ENCODE measurements at regions not wholly inside any gene's neighbourhood (a gene's known extent, or its start where the extent isn't known, plus 50 kb on each side); places are given as distances from the start of the nearest gene placed in this dataset.

DNA sequence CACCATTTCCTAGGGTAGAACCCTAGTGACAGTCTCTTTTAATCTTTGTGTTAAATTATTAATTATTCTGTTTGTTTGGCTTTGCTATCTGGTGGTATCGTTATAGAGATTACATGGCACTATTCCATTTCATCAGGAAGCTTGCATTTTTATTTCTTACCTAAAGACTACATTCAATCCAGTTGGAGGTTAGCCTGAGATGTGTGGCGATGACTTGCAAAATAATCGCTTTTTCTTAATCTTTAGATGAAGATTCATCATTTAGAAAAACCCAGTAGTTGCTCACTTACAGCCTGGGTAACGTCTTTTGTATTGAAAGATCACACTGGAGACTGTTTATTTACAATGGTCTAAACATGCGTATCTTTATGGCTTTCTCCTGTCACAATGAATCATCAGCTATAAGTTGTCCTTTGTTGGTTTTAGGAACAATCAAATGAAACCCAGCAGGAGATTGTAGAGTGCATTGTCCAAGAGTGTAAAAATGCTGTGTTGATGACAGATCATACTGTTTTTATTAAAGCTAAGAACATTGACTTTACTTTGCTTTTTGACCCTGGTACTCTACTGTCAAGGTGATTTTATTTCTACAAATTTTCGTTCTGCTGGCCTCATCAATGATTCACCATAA is 281.7 kb upstream of the PITX2 start:
- Histone ChIP-seq H3K9ac (ENCODE audit: low read length) (no peak overlapping the region), H3K4me1 (ENCODE audit: control insufficient read depth in 2 of 2, insufficient read depth in 2 of 2, low read length in 2 of 2) (no peaks in the 10 kb centered on the region), H3K9me3 (ENCODE audit: control extremely low read depth in 1 of 3, control insufficient read depth in 2 of 3, insufficient read depth in 1 of 3, low read length in 2 of 3) (no peaks in the 10 kb centered on the region), H3K4me3 (ENCODE audit: control extremely low read depth in 1 of 5, extremely low read depth in 1 of 5, insufficient read depth in 1 of 5, low read depth in 2 of 5, low read length in 4 of 5) (no peak overlapping the region), H3K4me2 (replicated peaks; ENCODE audit: low read depth, low read length, poor library complexity, severe bottlenecking) (no peak overlapping the region), H2AFZ (ENCODE audit: insufficient read depth, low read depth, low read length, poor library complexity, severe bottlenecking) (no peak overlapping the region), H3K36me3 (replicated peaks in 1 of 2; ENCODE audit: control extremely low read depth in 1 of 2, control insufficient read depth in 1 of 2, extremely low read depth in 1 of 2, insufficient read depth in 2 of 2, low read length in 1 of 2) (no peaks in the 10 kb centered on the region), H4K20me1 (ENCODE audit: control insufficient read depth, insufficient read depth, low read length, poor library complexity, severe bottlenecking) (no peaks in the 10 kb centered on the region), H3K27me3 (replicated peaks in 1 of 4; ENCODE audit: control extremely low read depth in 1 of 4, control insufficient read depth in 3 of 4, insufficient read depth in 4 of 4, low read length in 3 of 4) (no peaks in the 10 kb centered on the region), H3K27ac (ENCODE audit: low read length in 2 of 2) (no peak overlapping the region), H3K79me2 (ENCODE audit: control insufficient read depth, insufficient read depth, low read length) (no peaks in the 10 kb centered on the region)
- Mint-ChIP-seq H3K27me3 (peaks cover 6% of the 10 kb centered on the region), H3K9me3 (ENCODE audit: insufficient read depth) (no peaks in the 10 kb centered on the region), H3K27ac (no peak overlapping the region), H3K4me1 (no peaks in the 10 kb centered on the region), H3K4me3 (no peak overlapping the region)
- no peak for ATAC-seq (ENCODE audit: low read depth)
- DNase-seq, result no peak
- POLR2A ChIA-PET, result no interaction called here
- TF ChIP-seq CTCF (IDR thresholded peaks at IDR 0.05), result no peak
- TF ChIP-seq EZH2 (IDR thresholded peaks at IDR 0.05; ENCODE audit: borderline replicate concordance, insufficient read depth, low read depth, low read length, poor library complexity, severe bottlenecking), result no peak
- intact Hi-C loops (cut with micrococcal nuclease), result no loop called here
- WGBS (ENCODE audit: insufficient coverage), result 89% methylated on average over 2 of the region's 6 CpGs
- CTCF ChIA-PET, result no interaction called here

- intact Hi-C loops (cut with micrococcal nuclease), result no loop called here
- ChIA-PET CTCF (no interaction called here), POLR2A (no interaction called here)
- Mint-ChIP-seq H3K4me1 (no peaks in the 10 kb centered on the region), H3K27me3 (peaks cover 6% of the 10 kb centered on the region), H3K27ac (no peak overlapping the region), H3K4me3 (no peak overlapping the region), H3K9me3 (ENCODE audit: insufficient read depth) (no peaks in the 10 kb centered on the region)
- Histone ChIP-seq H3K9ac (ENCODE audit: low read length) (no peak overlapping the region), H3K4me1 (ENCODE audit: control insufficient read depth in 2 of 2, insufficient read depth in 2 of 2, low read length in 2 of 2) (no peaks in the 10 kb centered on the region), H3K27me3 (replicated peaks in 1 of 4; ENCODE audit: control extremely low read depth in 1 of 4, control insufficient read depth in 3 of 4, insufficient read depth in 4 of 4, low read length in 3 of 4) (no peaks in the 10 kb centered on the region), H3K9me3 (ENCODE audit: control extremely low read depth in 1 of 3, control insufficient read depth in 2 of 3, insufficient read depth in 1 of 3, low read length in 2 of 3) (no peaks in the 10 kb centered on the region), H3K79me2 (ENCODE audit: control insufficient read depth, insufficient read depth, low read length) (no peaks in the 10 kb centered on the region), H2AFZ (ENCODE audit: insufficient read depth, low read depth, low read length, poor library complexity, severe bottlenecking) (no peak overlapping the region), H3K4me2 (replicated peaks; ENCODE audit: low read depth, low read length, poor library complexity, severe bottlenecking) (no peak overlapping the region), H3K36me3 (replicated peaks in 1 of 2; ENCODE audit: control extremely low read depth in 1 of 2, control insufficient read depth in 1 of 2, extremely low read depth in 1 of 2, insufficient read depth in 2 of 2, low read length in 1 of 2) (no peaks in the 10 kb centered on the region), H3K27ac (ENCODE audit: low read length in 2 of 2) (no peak overlapping the region), H4K20me1 (ENCODE audit: control insufficient read depth, insufficient read depth, low read length, poor library complexity, severe bottlenecking) (no peaks in the 10 kb centered on the region), H3K4me3 (ENCODE audit: control extremely low read depth in 1 of 5, extremely low read depth in 1 of 5, insufficient read depth in 1 of 5, low read depth in 2 of 5, low read length in 4 of 5) (no peak overlapping the region)
- TF ChIP-seq CTCF (IDR thresholded peaks at IDR 0.05), result no peak
- TF ChIP-seq EZH2 (IDR thresholded peaks at IDR 0.05; ENCODE audit: borderline replicate concordance, insufficient read depth, low read depth, low read length, poor library complexity, severe bottlenecking), result no peak
- ATAC-seq (ENCODE audit: low read depth) (no peak), DNase-seq (no peak)
Observed at GRCh38 chr4:110905367-110905766, 282.5 kb upstream of the PITX2 start.

All from B cell (primary cell).